Activated naive CD4-positive, alpha-beta T cell treated with anti-CD3 and anti-CD28 coated beads, Interleukin-2, amount 50 U/mL, for 24 hours (primary cell): ENCODE measurements at regions not wholly inside any gene's neighbourhood (a gene's known extent, or its start where the extent isn't known, plus 50 kb on each side); places are given as distances from the start of the nearest gene placed in this dataset.

Experiments
- H3K27ac Mint-ChIP-seq: one replicate; pipeline ENCODE4 v1.8.0; 2021; ENCODE audit warnings: mild to moderate bottlenecking, mixed read lengths
- H3K27me3 Mint-ChIP-seq: one replicate; pipeline ENCODE4 v1.8.0; 2021; ENCODE audit warnings: mixed read lengths
- H3K36me3 Mint-ChIP-seq: one replicate; pipeline ENCODE4 v1.8.0; 2021; ENCODE audit warnings: mixed read lengths
- H3K4me1 Mint-ChIP-seq: one replicate; pipeline ENCODE4 v1.8.0; 2021; ENCODE audit warnings: mixed read lengths
- H3K4me3 Mint-ChIP-seq: one replicate; pipeline ENCODE4 v1.8.0; 2021; ENCODE audit warnings: mild to moderate bottlenecking, mixed read lengths
- H3K9me3 Mint-ChIP-seq: one replicate; pipeline ENCODE4 v1.8.0; 2021; ENCODE audit warnings: mixed read lengths

GRCh38 chr7:53789741-53790140 lies 752.4 kb upstream of the VSTM2A start:
- Mint-ChIP-seq H3K9me3 (peaks cover 22% of the 10 kb centered on the region), H3K36me3 (no peaks in the 10 kb centered on the region), H3K27me3 (no peaks in the 10 kb centered on the region), H3K4me3 (no peak overlapping the region), H3K27ac (no peak overlapping the region), H3K4me1 (no peaks in the 10 kb centered on the region)

- Mint-ChIP-seq H3K36me3 (no peaks in the 10 kb centered on the region), H3K27ac (no peak overlapping the region), H3K4me3 (no peak overlapping the region), H3K27me3 (no peaks in the 10 kb centered on the region), H3K4me1 (no peaks in the 10 kb centered on the region), H3K9me3 (peaks cover 11% of the 10 kb centered on the region)
These were observed 747.4 kb upstream of the VSTM2A start for GRCh38 chr7:53794816-53795215.

GRCh38 chr7:53800746-53801145 lies 741.4 kb upstream of the VSTM2A start:
- H3K36me3 Mint-ChIP-seq: no peaks in the 10 kb centered on the region
- no peaks in the 10 kb centered on the region for H3K4me1 Mint-ChIP-seq
- no peak overlapping the region for H3K27ac Mint-ChIP-seq
- H3K27me3 Mint-ChIP-seq: no peaks in the 10 kb centered on the region
- no peak overlapping the region for H3K4me3 Mint-ChIP-seq
- H3K9me3 Mint-ChIP-seq: peaks cover 6% of the 10 kb centered on the region

GRCh38 chr7:53806119-53806518 lies 736.1 kb upstream of the VSTM2A start:
- H3K36me3 Mint-ChIP-seq: no peaks in the 10 kb centered on the region
- no peaks in the 10 kb centered on the region for H3K27me3 Mint-ChIP-seq

GRCh38 chr7:53811555-53812079 lies 730.6 kb upstream of the VSTM2A start:
- no peaks in the 10 kb centered on the region for H3K4me1 Mint-ChIP-seq
- no peak overlapping the region for H3K27ac Mint-ChIP-seq
- no peaks in the 10 kb centered on the region for H3K27me3 Mint-ChIP-seq
- H3K36me3 Mint-ChIP-seq: no peaks in the 10 kb centered on the region
- H3K4me3 Mint-ChIP-seq: no peak overlapping the region
- H3K9me3 Mint-ChIP-seq: no peaks in the 10 kb centered on the region

More at GRCh38 chr7:53806119-53806518, 736.1 kb upstream of the VSTM2A start:
- Mint-ChIP-seq H3K27ac (no peak overlapping the region), H3K9me3 (peaks cover 8% of the 10 kb centered on the region), H3K4me3 (no peak overlapping the region), H3K4me1 (no peaks in the 10 kb centered on the region)

GRCh38 chr7:53812135-53812534 lies 730.0 kb upstream of the VSTM2A start:
- no peaks in the 10 kb centered on the region for H3K36me3 Mint-ChIP-seq
- no peak overlapping the region for H3K4me3 Mint-ChIP-seq
- no peaks in the 10 kb centered on the region for H3K4me1 Mint-ChIP-seq
- H3K27me3 Mint-ChIP-seq: no peaks in the 10 kb centered on the region
- H3K27ac Mint-ChIP-seq: no peak overlapping the region
- no peaks in the 10 kb centered on the region for H3K9me3 Mint-ChIP-seq

GRCh38 chr7:53835301-53835700 lies 706.9 kb upstream of the VSTM2A start:
- Mint-ChIP-seq H3K27ac (no peak overlapping the region), H3K27me3 (no peaks in the 10 kb centered on the region), H3K36me3 (no peaks in the 10 kb centered on the region), H3K9me3 (peaks cover 17% of the 10 kb centered on the region), H3K4me3 (no peak overlapping the region), H3K4me1 (no peaks in the 10 kb centered on the region)

- Mint-ChIP-seq H3K36me3 (no peaks in the 10 kb centered on the region), H3K27me3 (no peaks in the 10 kb centered on the region), H3K27ac (no peak overlapping the region), H3K9me3 (peaks cover 25% of the 10 kb centered on the region), H3K4me1 (no peaks in the 10 kb centered on the region), H3K4me3 (no peak overlapping the region)
These were observed 664.5 kb upstream of the VSTM2A start for GRCh38 chr7:53877688-53878087.

- no peaks in the 10 kb centered on the region for H3K4me1 Mint-ChIP-seq
These were observed 641.2 kb upstream of the VSTM2A start for GRCh38 chr7:53900856-53901528.

GRCh38 chr7:53904355-53904754 lies 637.8 kb upstream of the VSTM2A start:
- no peak overlapping the region for H3K27ac Mint-ChIP-seq
- no peaks in the 10 kb centered on the region for H3K4me1 Mint-ChIP-seq
- H3K9me3 Mint-ChIP-seq: no peaks in the 10 kb centered on the region
- no peaks in the 10 kb centered on the region for H3K36me3 Mint-ChIP-seq
- no peaks in the 10 kb centered on the region for H3K27me3 Mint-ChIP-seq
- no peak overlapping the region for H3K4me3 Mint-ChIP-seq

More at GRCh38 chr7:53900856-53901528, 641.2 kb upstream of the VSTM2A start:
- no peaks in the 10 kb centered on the region for H3K27me3 Mint-ChIP-seq
- H3K4me3 Mint-ChIP-seq: no peak overlapping the region
- H3K9me3 Mint-ChIP-seq: peaks cover 6% of the 10 kb centered on the region
- H3K36me3 Mint-ChIP-seq: no peaks in the 10 kb centered on the region
- no peak overlapping the region for H3K27ac Mint-ChIP-seq

- H3K36me3 Mint-ChIP-seq: no peaks in the 10 kb centered on the region
- no peaks in the 10 kb centered on the region for H3K27me3 Mint-ChIP-seq
- H3K4me1 Mint-ChIP-seq: no peaks in the 10 kb centered on the region
- peaks cover 6% of the 10 kb centered on the region for H3K9me3 Mint-ChIP-seq
- no peak overlapping the region for H3K4me3 Mint-ChIP-seq
- H3K27ac Mint-ChIP-seq: no peak overlapping the region
These were observed 624.5 kb upstream of the VSTM2A start for GRCh38 chr7:53917637-53918036.

GRCh38 chr7:53920011-53920410 lies 622.2 kb upstream of the VSTM2A start:
- Mint-ChIP-seq H3K27ac (no peak overlapping the region), H3K36me3 (no peaks in the 10 kb centered on the region), H3K4me1 (no peaks in the 10 kb centered on the region), H3K9me3 (peaks cover 6% of the 10 kb centered on the region), H3K4me3 (no peak overlapping the region), H3K27me3 (no peaks in the 10 kb centered on the region)

- H3K9me3 Mint-ChIP-seq: peaks cover 25% of the 10 kb centered on the region
- no peak overlapping the region for H3K4me3 Mint-ChIP-seq
- no peak overlapping the region for H3K27ac Mint-ChIP-seq
- no peaks in the 10 kb centered on the region for H3K36me3 Mint-ChIP-seq
- no peaks in the 10 kb centered on the region for H3K4me1 Mint-ChIP-seq
- H3K27me3 Mint-ChIP-seq: no peaks in the 10 kb centered on the region
These were observed 601.7 kb upstream of the VSTM2A start for GRCh38 chr7:53940483-53940882.

GRCh38 chr7:53947732-53948131 lies 594.4 kb upstream of the VSTM2A start:
- H3K4me1 Mint-ChIP-seq: no peaks in the 10 kb centered on the region
- H3K36me3 Mint-ChIP-seq: no peaks in the 10 kb centered on the region
- H3K4me3 Mint-ChIP-seq: no peak overlapping the region

GRCh38 chr7:53965716-53966115 lies 576.5 kb upstream of the VSTM2A start:
- H3K27ac Mint-ChIP-seq: no peak overlapping the region
- H3K36me3 Mint-ChIP-seq: no peaks in the 10 kb centered on the region
- no peak overlapping the region for H3K4me3 Mint-ChIP-seq
- H3K4me1 Mint-ChIP-seq: no peaks in the 10 kb centered on the region
- peaks cover 9% of the 10 kb centered on the region for H3K9me3 Mint-ChIP-seq
- no peaks in the 10 kb centered on the region for H3K27me3 Mint-ChIP-seq

More at GRCh38 chr7:53947732-53948131, 594.4 kb upstream of the VSTM2A start:
- Mint-ChIP-seq H3K27ac (no peak overlapping the region), H3K27me3 (no peaks in the 10 kb centered on the region), H3K9me3 (peaks cover 21% of the 10 kb centered on the region)

- H3K27ac Mint-ChIP-seq: no peak overlapping the region
- no peaks in the 10 kb centered on the region for H3K27me3 Mint-ChIP-seq
- no peaks in the 10 kb centered on the region for H3K4me1 Mint-ChIP-seq
- H3K9me3 Mint-ChIP-seq: peaks cover 15% of the 10 kb centered on the region
- no peak overlapping the region for H3K4me3 Mint-ChIP-seq
- no peaks in the 10 kb centered on the region for H3K36me3 Mint-ChIP-seq
These were observed 558.7 kb upstream of the VSTM2A start for GRCh38 chr7:53983480-53983879.

- H3K27ac Mint-ChIP-seq: no peak overlapping the region
- H3K4me3 Mint-ChIP-seq: no peak overlapping the region
- H3K36me3 Mint-ChIP-seq: no peaks in the 10 kb centered on the region
- H3K9me3 Mint-ChIP-seq: peaks cover 15% of the 10 kb centered on the region
- H3K4me1 Mint-ChIP-seq: no peaks in the 10 kb centered on the region
- H3K27me3 Mint-ChIP-seq: no peaks in the 10 kb centered on the region
These were observed 557.4 kb upstream of the VSTM2A start for GRCh38 chr7:53984776-53985175.
